Activated CD4-positive, alpha-beta T cell treated with anti-CD3 and anti-CD28 coated beads, Interleukin-2, amount 10 ng/mL, durations not matched to agents 24 days and 14 days (primary cell): ENCODE measurements at regions not wholly inside any gene's neighbourhood (a gene's known extent, or its start where the extent isn't known, plus 50 kb on each side); places are given as distances from the start of the nearest gene placed in this dataset.
A peak's percentile ranks its signal among the peaks of the same experiment; 100 is the strongest.

ENCODE experiments used
- DNase-seq: peaks from one replicate; pipeline ENCODE4 v3.0.0; 2022
- H3K27ac Mint-ChIP-seq: one replicate; pipeline ENCODE4 v1.8.0; 2022; ENCODE audit warnings: mild to moderate bottlenecking, mixed read lengths
- H3K27me3 Mint-ChIP-seq: one replicate; pipeline ENCODE4 v1.8.0; 2022; ENCODE audit warnings: mixed read lengths
- H3K36me3 Mint-ChIP-seq: one replicate; pipeline ENCODE4 v1.8.0; 2022; ENCODE audit warnings: low read depth, mild to moderate bottlenecking, mixed read lengths
- H3K4me1 Mint-ChIP-seq: one replicate; pipeline ENCODE4 v1.8.0; 2021; ENCODE audit warnings: mixed read lengths
- H3K4me3 Mint-ChIP-seq: one replicate; pipeline ENCODE4 v1.8.0; 2022; ENCODE audit warnings: mild to moderate bottlenecking, moderate library complexity, mixed read lengths
- H3K9me3 Mint-ChIP-seq: one replicate; pipeline ENCODE4 v1.8.0; 2021; ENCODE audit warnings: mixed read lengths
- intact Hi-C: fragments of 100-400 bp; cut with micrococcal nuclease; formaldehyde crosslinking; loops from one replicate; pipeline ENCODE4 v1.15.1; 2023

- intact Hi-C loops: no loop called here
- Mint-ChIP-seq H3K4me3 (no peak overlapping the region), H3K9me3 (no peaks in the 10 kb centered on the region)
Observed at GRCh38 chr10:45505311-45505710, 131.3 kb downstream of the ALOX5 start.

DNA sequence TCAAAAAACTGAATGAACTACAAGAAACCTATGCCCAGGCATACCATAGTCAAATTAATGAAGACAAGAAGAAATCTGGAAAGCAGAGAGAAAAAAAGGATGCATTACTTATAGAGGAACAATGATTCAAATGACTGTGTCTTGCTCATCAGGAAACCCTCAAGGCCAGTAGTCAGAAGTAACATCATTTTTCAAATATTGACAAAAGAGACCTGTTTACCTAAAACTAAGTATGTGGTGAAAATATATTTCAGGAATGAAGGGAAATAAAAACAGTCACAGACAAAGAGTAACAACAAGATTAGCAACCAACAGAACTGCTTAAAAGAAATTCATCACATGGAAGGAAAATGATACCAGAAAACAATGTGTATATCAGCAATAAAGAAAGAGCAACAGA, 128.4 kb downstream of the ALOX5 start:
- H3K4me3 Mint-ChIP-seq: no peak overlapping the region
- peaks cover under 1% of the 10 kb centered on the region for H3K9me3 Mint-ChIP-seq
- peaks cover 1% of the 10 kb centered on the region for H3K36me3 Mint-ChIP-seq
- H3K4me1 Mint-ChIP-seq: no peaks in the 10 kb centered on the region
- H3K27me3 Mint-ChIP-seq: peaks cover 2% of the 10 kb centered on the region
- intact Hi-C loops: no loop called here
- H3K27ac Mint-ChIP-seq: no peak overlapping the region
- DNase-seq: no peak

More at GRCh38 chr10:45505311-45505710, 131.3 kb downstream of the ALOX5 start:
- Mint-ChIP-seq H3K27ac (no peak overlapping the region), H3K36me3 (no peaks in the 10 kb centered on the region), H3K27me3 (peaks cover 2% of the 10 kb centered on the region), H3K4me1 (no peaks in the 10 kb centered on the region)
- DNase-seq: no peak

DNA sequence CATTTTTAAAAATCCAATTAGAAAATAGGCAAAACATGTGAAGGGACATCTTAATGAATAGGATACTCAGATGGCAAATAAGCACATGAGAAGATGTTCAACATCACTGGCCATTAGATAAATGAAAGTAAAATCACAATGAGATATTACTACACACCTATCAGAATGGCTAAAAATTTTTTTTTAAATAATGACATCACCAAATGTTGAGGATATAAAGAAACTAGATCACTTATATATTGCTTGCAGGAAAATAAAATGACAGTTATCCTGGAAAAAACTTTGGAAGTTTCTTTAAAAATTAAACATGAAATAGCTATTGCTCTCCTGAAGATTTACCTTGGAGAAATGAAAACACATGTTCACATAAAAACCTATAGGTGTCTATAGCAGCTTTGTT, 127.8 kb downstream of the ALOX5 start:
- H3K9me3 Mint-ChIP-seq: peaks cover 7% of the 10 kb centered on the region
- peaks cover 2% of the 10 kb centered on the region for H3K27me3 Mint-ChIP-seq
- no peaks in the 10 kb centered on the region for H3K4me1 Mint-ChIP-seq
- H3K4me3 Mint-ChIP-seq: no peak overlapping the region
- no peak for DNase-seq
- intact Hi-C loops: no loop called here
- peaks cover 2% of the 10 kb centered on the region for H3K36me3 Mint-ChIP-seq
- H3K27ac Mint-ChIP-seq: no peak overlapping the region

DNA sequence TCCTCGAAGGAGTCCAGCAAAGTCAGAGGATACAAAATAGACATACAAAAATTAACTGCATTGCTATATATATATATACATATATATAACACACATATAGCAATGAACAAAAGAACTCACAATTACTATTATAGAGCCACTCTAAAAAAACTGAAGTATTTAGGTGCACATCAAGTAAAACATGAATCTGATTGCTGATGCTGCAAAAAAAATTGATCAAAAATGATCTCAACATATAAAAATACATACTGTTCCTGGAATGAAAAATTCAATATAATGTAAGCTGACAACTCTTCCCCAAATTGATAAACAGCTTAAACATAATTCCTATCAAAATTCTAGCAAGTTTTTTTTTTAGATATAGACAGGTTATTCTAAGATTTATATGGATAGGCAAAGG, 126.8 kb downstream of the ALOX5 start:
- H3K27ac Mint-ChIP-seq: no peak overlapping the region
- peaks cover 4% of the 10 kb centered on the region for H3K36me3 Mint-ChIP-seq
- no peak overlapping the region for H3K4me3 Mint-ChIP-seq
- peaks cover under 1% of the 10 kb centered on the region for H3K4me1 Mint-ChIP-seq
- H3K9me3 Mint-ChIP-seq: peaks cover 8% of the 10 kb centered on the region
- peaks cover 2% of the 10 kb centered on the region for H3K27me3 Mint-ChIP-seq
- no peak for DNase-seq
- intact Hi-C loops: no loop called here

DNA sequence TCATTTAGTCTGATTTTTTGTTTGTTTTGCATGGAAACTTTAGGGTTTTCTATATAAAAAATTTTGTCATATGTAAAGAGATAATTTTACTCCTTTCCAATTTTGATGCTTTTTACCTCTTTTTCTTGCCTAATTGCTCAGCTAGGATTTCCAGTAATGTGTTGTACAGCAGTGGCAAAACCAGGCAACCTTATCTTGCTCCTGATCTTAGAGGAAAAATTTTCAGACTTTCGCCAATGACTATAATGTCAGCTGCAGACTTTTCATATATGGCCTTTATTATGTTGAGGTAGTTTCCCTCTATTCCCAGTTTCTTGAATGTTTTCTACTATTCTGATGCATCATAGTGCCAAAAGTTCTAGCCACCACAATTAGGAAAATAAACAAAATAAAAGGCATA, 126.3 kb downstream of the ALOX5 start:
- H3K27ac Mint-ChIP-seq: no peak overlapping the region
- H3K36me3 Mint-ChIP-seq: peaks cover 7% of the 10 kb centered on the region
- H3K27me3 Mint-ChIP-seq: peaks cover 2% of the 10 kb centered on the region
- DNase-seq: no peak
- intact Hi-C loops: no loop called here
- peaks cover 8% of the 10 kb centered on the region for H3K9me3 Mint-ChIP-seq
- H3K4me3 Mint-ChIP-seq: no peak overlapping the region
- H3K4me1 Mint-ChIP-seq: peaks cover 4% of the 10 kb centered on the region

DNA sequence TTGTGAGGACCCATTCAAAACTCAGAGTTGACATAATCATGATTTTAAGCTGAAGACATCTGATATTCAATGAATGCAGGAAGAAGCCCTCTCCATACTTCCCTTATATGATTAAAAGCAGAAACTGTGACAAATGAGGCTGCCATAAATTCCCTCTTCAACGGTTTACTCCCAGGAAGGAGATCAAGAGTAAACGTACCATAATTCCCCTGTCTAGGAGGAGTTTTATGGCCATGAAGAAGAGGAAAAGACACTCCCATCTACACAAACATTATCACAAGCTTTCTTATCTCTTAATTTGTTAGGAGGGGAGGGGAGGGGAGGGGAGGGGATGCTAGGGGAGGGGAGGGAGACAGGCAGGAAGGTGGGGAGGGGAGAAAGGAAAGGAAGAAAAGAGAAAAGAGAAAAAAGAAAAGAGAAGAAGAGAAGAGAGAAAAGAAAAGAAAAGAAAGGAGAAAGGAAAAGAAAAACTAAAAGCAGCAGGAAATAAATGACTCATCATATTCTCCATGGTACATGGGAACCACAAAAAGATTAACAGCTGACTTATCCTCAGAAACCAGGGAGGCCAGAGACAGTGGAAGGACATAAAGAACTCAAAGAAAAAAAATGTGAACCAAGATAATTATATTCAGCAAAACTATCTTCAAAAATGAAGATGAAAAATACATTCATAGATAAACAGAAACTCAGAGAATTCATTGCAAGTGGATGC, 121.6 kb downstream of the ALOX5 start:
- Mint-ChIP-seq H3K4me1 (peaks cover 4% of the 10 kb centered on the region), H3K36me3 (peaks cover 13% of the 10 kb centered on the region), H3K27ac (no peak overlapping the region), H3K9me3 (peaks cover 22% of the 10 kb centered on the region), H3K27me3 (no peaks in the 10 kb centered on the region), H3K4me3 (no peak overlapping the region)
- intact Hi-C loops: no loop called here
- peak; percentile 38 for DNase-seq
